Lower lobe of right lung (tissue), 2 donors: ENCODE measurements at regions not wholly inside any gene's neighbourhood (a gene's known extent, or its start where the extent isn't known, plus 50 kb on each side); places are given as distances from the start of the nearest gene placed in this dataset.

Experiments used
- ATAC-seq, 2 donors: fragments of 200-7000 bp; cut with Tn5 transposase; one replicate each; pipeline ENCODE4 v1.9.1; 2020 to 2022; ENCODE audit warnings: mild to moderate bottlenecking in 2 of 2, moderate library complexity in 2 of 2
- DNase-seq: peaks from one replicate; pipeline ENCODE4 v3.0.0-alpha.2; 2020
- H3K27ac ChIP-seq: fragments of 200-600 bp; one replicate; pipeline ENCODE4 v1.8.0; 2022
- H3K27me3 ChIP-seq: fragments of 200-600 bp; one replicate; pipeline ENCODE4 v1.8.0; 2022; ENCODE audit warnings: low read depth
- H3K36me3 ChIP-seq: fragments of 200-600 bp; one replicate; pipeline ENCODE4 v1.8.0; 2022; ENCODE audit warnings: mild to moderate bottlenecking
- H3K4me1 ChIP-seq: fragments of 200-600 bp; one replicate; pipeline ENCODE4 v1.8.0; 2022
- H3K4me3 ChIP-seq: fragments of 200-600 bp; one replicate; pipeline ENCODE4 v1.8.0; 2022; ENCODE audit warnings: mild to moderate bottlenecking
- H3K9me3 ChIP-seq: fragments of 200-600 bp; one replicate; pipeline ENCODE4 v1.8.0; 2022
- CTCF ChIP-seq: fragments of 200-600 bp; IDR thresholded peaks from one replicate; pipeline ENCODE4 v1.8.0; 2022; ENCODE audit warnings: antibody characterized with exemption, mild to moderate bottlenecking
- intact Hi-C: fragments of 100-400 bp; cut with DNase I; formaldehyde crosslinking; loops from one replicate; pipeline ENCODE4 v1.11.0; 2022
- donor health status: DM: no; HTN: yes; CAD: no; lungs with severe emphysema.

GRCh38 chr12:118689793-118690192, 291.5 kb upstream of the SRRM4 start:
- H3K9me3 ChIP-seq = no peaks in the 10 kb centered on the region
- TF ChIP-seq CTCF = no peak
- H3K4me1 ChIP-seq = no peaks in the 10 kb centered on the region
- DNase-seq (no peak), ATAC-seq (no peak)
- no peaks in the 10 kb centered on the region for H3K36me3 ChIP-seq
- no peak overlapping the region for H3K27ac ChIP-seq
- no peaks in the 10 kb centered on the region for H3K27me3 ChIP-seq
- no peak overlapping the region for H3K4me3 ChIP-seq
- intact Hi-C loops = no loop called here

GRCh38 chr12:118690506-118690905, 290.8 kb upstream of the SRRM4 start:
- H3K36me3 ChIP-seq = no peaks in the 10 kb centered on the region
- no peak for TF ChIP-seq CTCF
- no peak for ATAC-seq
- H3K9me3 ChIP-seq = no peaks in the 10 kb centered on the region
- intact Hi-C loops = no loop called here
- DNase-seq = no peak
- H3K4me1 ChIP-seq = no peaks in the 10 kb centered on the region
- no peak overlapping the region for H3K27ac ChIP-seq
- H3K4me3 ChIP-seq = no peak overlapping the region
- H3K27me3 ChIP-seq = no peaks in the 10 kb centered on the region

- DNase-seq = no peak
- Histone ChIP-seq H3K36me3 (no peaks in the 10 kb centered on the region), H3K4me1 (no peaks in the 10 kb centered on the region), H3K27me3 (no peaks in the 10 kb centered on the region), H3K4me3 (no peak overlapping the region), H3K27ac (no peak overlapping the region), H3K9me3 (no peaks in the 10 kb centered on the region)
- intact Hi-C loops = no loop called here
- ATAC-seq = no peak
- no peak for TF ChIP-seq CTCF
Measured at GRCh38 chr12:118694128-118694775, 287.1 kb upstream of the SRRM4 start.

GRCh38 chr12:118704527-118705241, 276.7 kb upstream of the SRRM4 start:
- Histone ChIP-seq H3K27me3 (no peaks in the 10 kb centered on the region), H3K4me3 (no peak overlapping the region), H3K27ac (no peak overlapping the region), H3K36me3 (no peaks in the 10 kb centered on the region), H3K4me1 (no peaks in the 10 kb centered on the region), H3K9me3 (no peaks in the 10 kb centered on the region)
- intact Hi-C loops = no loop called here
- no peak for TF ChIP-seq CTCF
- no peak for ATAC-seq
- no peak for DNase-seq

- no peaks in the 10 kb centered on the region for H3K36me3 ChIP-seq
- H3K9me3 ChIP-seq = no peaks in the 10 kb centered on the region
- no peak overlapping the region for H3K4me3 ChIP-seq
- intact Hi-C loops = no loop called here
- no peaks in the 10 kb centered on the region for H3K27me3 ChIP-seq
- ATAC-seq (no peak), DNase-seq (no peak)
- H3K27ac ChIP-seq = no peak overlapping the region
- H3K4me1 ChIP-seq = no peaks in the 10 kb centered on the region
- no peak for TF ChIP-seq CTCF
Measured at GRCh38 chr12:118706437-118706836, 274.9 kb upstream of the SRRM4 start.
